Fibroblast of lung (primary cell): ENCODE measurements at regions not wholly inside any gene's neighbourhood (a gene's known extent, or its start where the extent isn't known, plus 50 kb on each side); places are given as distances from the start of the nearest gene placed in this dataset.

Experiments
- DNase-seq, 2 donors: peaks; one replicate each; pipeline versions ENCODE4 v3.0.0 to v3.0.0-alpha.2; 2010; ENCODE audit warnings: low read depth in 2 of 2
- H2AFZ ChIP-seq: 2 replicates; pipeline ENCODE4 v1.5.1; 2012; ENCODE audit warnings: low read length, control low read depth, inconsistent platforms
- H3K27ac ChIP-seq: 2 replicates; pipeline ENCODE4 v1.5.1; 2011; ENCODE audit warnings: low read length, control low read depth; ENCODE audit not compliant: insufficient read depth
- H3K27me3 ChIP-seq: 2 replicates; pipeline ENCODE4 v1.5.1; 2011; ENCODE audit warnings: mild to moderate bottlenecking, low read length; ENCODE audit not compliant: control insufficient read depth, insufficient read depth
- H3K36me3 ChIP-seq: 2 replicates; pipeline ENCODE4 v1.5.1; 2011; ENCODE audit warnings: low read length; ENCODE audit not compliant: control insufficient read depth, insufficient read depth
- H3K4me1 ChIP-seq: 2 replicates; pipeline ENCODE4 v1.5.1; 2011; ENCODE audit warnings: low read length; ENCODE audit not compliant: control insufficient read depth, insufficient read depth; ENCODE audit errors: extremely low read depth
- H3K4me2 ChIP-seq: 2 replicates; pipeline ENCODE4 v1.5.1; 2011; ENCODE audit warnings: low read length, control low read depth; ENCODE audit not compliant: insufficient read depth; ENCODE audit errors: extremely low read depth
- H3K4me3 ChIP-seq, 4 experiments: fragments of 200-600 bp in 1 of 4; sonication (generic) in 1 of 4; replicated peaks in 1 of 4; 2 replicates each; pipeline ENCODE4 v1.5.1; 2011 to 2016; ENCODE audit warnings: low read length in 4 of 4, low read depth in 3 of 4, mild to moderate bottlenecking in 3 of 4, control low read depth in 2 of 4, inconsistent platforms in 1 of 4, mixed read lengths in 1 of 4; ENCODE audit not compliant: insufficient read depth in 1 of 4; ENCODE audit errors: control extremely low read depth in 1 of 4
- H3K79me2 ChIP-seq: 2 replicates; pipeline ENCODE4 v1.5.1; 2012; ENCODE audit warnings: mild to moderate bottlenecking, low read length, inconsistent platforms; ENCODE audit not compliant: control insufficient read depth, insufficient read depth
- H3K9ac ChIP-seq: 2 replicates; pipeline ENCODE4 v1.5.1; 2011; ENCODE audit warnings: mild to moderate bottlenecking, low read length, control low read depth; ENCODE audit not compliant: insufficient read depth
- H3K9me3 ChIP-seq: 2 replicates; pipeline ENCODE4 v1.5.1; 2012; ENCODE audit warnings: low read depth, low read length; ENCODE audit not compliant: control insufficient read depth, insufficient read depth
- H4K20me1 ChIP-seq: 2 replicates; pipeline ENCODE4 v1.5.1; 2011; ENCODE audit warnings: low read length; ENCODE audit not compliant: control insufficient read depth, insufficient read depth; ENCODE audit errors: extremely low read depth
- EZH2 ChIP-seq: IDR thresholded peaks from 2 replicates; pipeline ENCODE4 v1.5.1; 2012; ENCODE audit warnings: low read length, control low read depth, mild to moderate bottlenecking; ENCODE audit errors: missing control alignments
- TF ChIP-seq, protein P1 (sequence below), 2 donors: IDR thresholded peaks in 1 of 2; conservative IDR thresholded peaks in 1 of 2; 1 replicate in 1 of 2; 2 replicates in 1 of 2; pipeline ENCODE4 v1.5.1; 2011 to 2012; ENCODE audit warnings: low read length in 2 of 2, control low read depth in 1 of 2, inconsistent platforms in 1 of 2, low read depth in 1 of 2, mild to moderate bottlenecking in 1 of 2

DNA sequence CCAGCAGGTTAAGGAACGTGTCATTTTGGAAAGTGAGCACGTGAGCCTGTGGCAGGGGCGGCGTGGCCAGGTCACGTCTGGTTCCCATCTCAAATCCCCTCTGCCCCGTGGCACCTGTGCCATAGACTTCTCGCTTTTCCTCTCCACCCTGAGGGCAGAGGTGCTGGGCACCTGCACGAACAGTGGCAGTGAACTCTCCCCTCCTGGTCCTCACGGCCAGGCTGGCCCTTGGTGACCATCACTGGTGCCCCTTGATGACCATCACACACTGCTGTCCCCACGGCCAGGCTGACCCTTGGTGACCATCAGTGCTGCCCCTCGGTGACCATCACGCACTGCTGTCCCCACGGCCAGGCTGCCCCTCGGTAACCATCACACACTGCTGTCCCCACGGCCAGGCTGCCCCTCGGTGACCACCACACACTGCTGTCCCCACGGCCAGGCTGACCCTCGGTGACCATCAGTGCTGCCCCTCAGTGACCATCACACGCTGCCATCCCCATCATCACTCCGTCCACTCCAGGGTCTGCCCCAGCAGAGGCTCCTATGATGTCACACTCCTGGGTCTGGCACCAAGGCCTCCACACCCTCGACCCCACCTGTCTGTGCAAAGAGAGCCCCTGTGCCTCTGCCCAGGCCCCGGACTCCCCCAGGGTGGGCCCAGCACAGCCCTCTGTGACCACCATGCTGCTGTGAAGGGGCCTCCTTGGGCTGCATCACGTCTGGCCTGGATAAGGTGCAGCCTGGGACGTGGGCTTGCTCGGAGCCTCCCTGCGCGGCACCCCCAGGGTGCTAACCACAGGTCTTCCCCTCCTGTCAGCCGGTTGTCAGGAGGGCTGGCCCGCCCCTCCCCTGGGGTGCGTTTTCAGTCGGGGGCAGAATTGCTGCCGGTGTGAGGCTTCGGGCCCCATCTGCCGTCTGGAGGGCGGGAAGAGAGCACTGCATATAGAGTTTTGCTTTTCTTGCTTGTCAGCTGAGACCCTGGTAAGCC is 738.6 kb downstream of the BRD1 start:
- Histone ChIP-seq H3K4me2 (no peak overlapping the region), H2AFZ (no peak overlapping the region), H3K27me3 (no peaks in the 10 kb centered on the region), H3K9me3 (no peaks in the 10 kb centered on the region), H3K4me3 (no peak overlapping the region), H3K9ac (no peak overlapping the region), H3K4me1 (no peaks in the 10 kb centered on the region), H3K79me2 (no peaks in the 10 kb centered on the region), H4K20me1 (no peaks in the 10 kb centered on the region), H3K36me3 (no peaks in the 10 kb centered on the region), H3K27ac (no peak overlapping the region)
- no peak for DNase-seq
- TF ChIP-seq EZH2, result no peak
- TF ChIP-seq, protein P1, sequence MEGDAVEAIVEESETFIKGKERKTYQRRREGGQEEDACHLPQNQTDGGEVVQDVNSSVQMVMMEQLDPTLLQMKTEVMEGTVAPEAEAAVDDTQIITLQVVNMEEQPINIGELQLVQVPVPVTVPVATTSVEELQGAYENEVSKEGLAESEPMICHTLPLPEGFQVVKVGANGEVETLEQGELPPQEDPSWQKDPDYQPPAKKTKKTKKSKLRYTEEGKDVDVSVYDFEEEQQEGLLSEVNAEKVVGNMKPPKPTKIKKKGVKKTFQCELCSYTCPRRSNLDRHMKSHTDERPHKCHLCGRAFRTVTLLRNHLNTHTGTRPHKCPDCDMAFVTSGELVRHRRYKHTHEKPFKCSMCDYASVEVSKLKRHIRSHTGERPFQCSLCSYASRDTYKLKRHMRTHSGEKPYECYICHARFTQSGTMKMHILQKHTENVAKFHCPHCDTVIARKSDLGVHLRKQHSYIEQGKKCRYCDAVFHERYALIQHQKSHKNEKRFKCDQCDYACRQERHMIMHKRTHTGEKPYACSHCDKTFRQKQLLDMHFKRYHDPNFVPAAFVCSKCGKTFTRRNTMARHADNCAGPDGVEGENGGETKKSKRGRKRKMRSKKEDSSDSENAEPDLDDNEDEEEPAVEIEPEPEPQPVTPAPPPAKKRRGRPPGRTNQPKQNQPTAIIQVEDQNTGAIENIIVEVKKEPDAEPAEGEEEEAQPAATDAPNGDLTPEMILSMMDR (conservative IDR thresholded peaks at IDR 0.05 in 1 of 2, IDR thresholded peaks at IDR 0.05 in 1 of 2; ENCODE audit: low read depth in 1 of 2, low read length in 2 of 2), result no peak

DNA sequence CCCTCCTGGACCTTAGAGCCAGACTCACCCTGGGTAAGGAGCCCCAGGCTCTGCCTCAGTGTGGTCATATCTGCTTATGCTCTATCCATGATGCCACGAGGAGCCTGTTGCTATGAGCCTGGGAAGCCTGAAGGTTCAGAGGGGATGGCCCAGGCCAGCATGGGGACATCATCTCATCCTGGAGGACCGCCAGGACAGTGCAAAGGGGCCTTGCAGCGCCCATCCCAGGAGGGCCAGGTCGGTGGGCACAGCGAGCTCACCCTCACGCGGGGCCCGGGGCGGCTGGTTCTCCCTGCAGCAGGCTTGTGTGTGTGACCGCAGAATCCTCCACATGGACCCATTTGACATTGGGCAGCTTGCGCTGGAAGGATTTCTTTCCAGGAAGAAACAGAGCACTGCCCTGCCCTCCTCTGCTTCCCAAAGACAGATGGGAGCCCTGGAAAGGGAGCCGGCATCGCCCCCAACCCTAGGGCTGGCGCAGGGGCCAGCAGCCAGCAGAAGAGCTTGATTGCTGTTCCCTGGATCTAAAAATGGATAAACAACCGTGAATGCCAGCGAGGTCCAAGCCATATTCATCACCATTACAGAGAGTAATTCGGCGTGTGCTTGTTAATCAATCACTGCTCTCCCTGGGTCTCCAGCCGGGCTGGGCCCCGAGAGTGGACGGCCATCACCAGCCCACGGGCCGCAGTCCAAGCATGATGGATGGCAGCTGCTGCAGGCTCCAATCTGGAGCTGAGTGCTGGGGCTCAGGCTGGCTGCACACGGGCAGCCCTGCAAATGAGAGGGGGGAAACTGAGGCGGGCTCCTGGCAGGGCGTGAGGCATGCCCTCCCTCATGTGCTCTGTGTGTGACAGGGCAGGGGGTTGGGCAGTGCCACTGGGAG is 739.7 kb downstream of the BRD1 start:
- Histone ChIP-seq H3K4me1 (no peaks in the 10 kb centered on the region), H2AFZ (no peak overlapping the region), H3K9ac (no peak overlapping the region), H3K79me2 (no peaks in the 10 kb centered on the region), H3K36me3 (no peaks in the 10 kb centered on the region), H3K4me3 (no peak overlapping the region), H3K9me3 (no peaks in the 10 kb centered on the region), H3K4me2 (no peak overlapping the region), H4K20me1 (no peaks in the 10 kb centered on the region), H3K27me3 (no peaks in the 10 kb centered on the region), H3K27ac (no peak overlapping the region)
- DNase-seq, result no peak
- TF ChIP-seq EZH2, result no peak
- TF ChIP-seq, protein P1 (conservative IDR thresholded peaks at IDR 0.05 in 1 of 2, IDR thresholded peaks at IDR 0.05 in 1 of 2; ENCODE audit: low read depth in 1 of 2, low read length in 2 of 2), result no peak

DNA sequence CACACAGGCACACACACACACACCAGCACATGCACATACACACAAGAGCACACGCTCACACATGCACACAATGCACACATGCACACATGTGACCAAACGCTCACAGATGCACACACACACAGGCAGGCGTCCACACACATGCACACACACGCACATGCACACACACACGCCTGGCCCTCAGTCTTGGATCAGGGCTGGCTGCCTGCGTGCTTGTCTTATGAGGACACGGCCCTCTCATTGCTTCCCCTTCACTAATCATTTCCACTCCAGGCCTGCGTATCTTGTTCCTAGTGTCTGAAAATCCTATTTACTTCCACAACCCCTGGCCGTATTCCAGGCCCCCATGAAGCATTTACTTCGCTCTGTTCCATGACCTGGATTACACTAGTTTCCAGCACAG is 740.5 kb downstream of the BRD1 start:
- H3K27ac ChIP-seq, result no peak overlapping the region
- H3K9ac ChIP-seq, result no peak overlapping the region
- no peaks in the 10 kb centered on the region for H3K9me3 ChIP-seq
- TF ChIP-seq, protein P1 (conservative IDR thresholded peaks at IDR 0.05 in 1 of 2, IDR thresholded peaks at IDR 0.05 in 1 of 2; ENCODE audit: low read depth in 1 of 2, low read length in 2 of 2), result no peak
- TF ChIP-seq EZH2, result no peak
- no peaks in the 10 kb centered on the region for H3K36me3 ChIP-seq
- H3K4me3 ChIP-seq, result no peak overlapping the region
- H3K4me2 ChIP-seq, result no peak overlapping the region
- H3K4me1 ChIP-seq, result no peaks in the 10 kb centered on the region
- DNase-seq, result no peak
- no peaks in the 10 kb centered on the region for H4K20me1 ChIP-seq
- no peak overlapping the region for H2AFZ ChIP-seq
- no peaks in the 10 kb centered on the region for H3K27me3 ChIP-seq
- no peaks in the 10 kb centered on the region for H3K79me2 ChIP-seq
